Kidney tubule cell (primary cell): ENCODE measurements at regions not wholly inside any gene's neighbourhood (a gene's known extent, or its start where the extent isn't known, plus 50 kb on each side); places are given as distances from the start of the nearest gene placed in this dataset.
"Not testable (repeated sequence)": the region's sequence is repeated elsewhere in the genome, so short reads cannot be mapped to it uniquely, and the experiment has no call there.

Source experiments
- DNase-seq: peaks from one replicate; pipeline ENCODE4 v3.0.0-alpha.2; 2018; ENCODE audit warnings: low spot score

DNA sequence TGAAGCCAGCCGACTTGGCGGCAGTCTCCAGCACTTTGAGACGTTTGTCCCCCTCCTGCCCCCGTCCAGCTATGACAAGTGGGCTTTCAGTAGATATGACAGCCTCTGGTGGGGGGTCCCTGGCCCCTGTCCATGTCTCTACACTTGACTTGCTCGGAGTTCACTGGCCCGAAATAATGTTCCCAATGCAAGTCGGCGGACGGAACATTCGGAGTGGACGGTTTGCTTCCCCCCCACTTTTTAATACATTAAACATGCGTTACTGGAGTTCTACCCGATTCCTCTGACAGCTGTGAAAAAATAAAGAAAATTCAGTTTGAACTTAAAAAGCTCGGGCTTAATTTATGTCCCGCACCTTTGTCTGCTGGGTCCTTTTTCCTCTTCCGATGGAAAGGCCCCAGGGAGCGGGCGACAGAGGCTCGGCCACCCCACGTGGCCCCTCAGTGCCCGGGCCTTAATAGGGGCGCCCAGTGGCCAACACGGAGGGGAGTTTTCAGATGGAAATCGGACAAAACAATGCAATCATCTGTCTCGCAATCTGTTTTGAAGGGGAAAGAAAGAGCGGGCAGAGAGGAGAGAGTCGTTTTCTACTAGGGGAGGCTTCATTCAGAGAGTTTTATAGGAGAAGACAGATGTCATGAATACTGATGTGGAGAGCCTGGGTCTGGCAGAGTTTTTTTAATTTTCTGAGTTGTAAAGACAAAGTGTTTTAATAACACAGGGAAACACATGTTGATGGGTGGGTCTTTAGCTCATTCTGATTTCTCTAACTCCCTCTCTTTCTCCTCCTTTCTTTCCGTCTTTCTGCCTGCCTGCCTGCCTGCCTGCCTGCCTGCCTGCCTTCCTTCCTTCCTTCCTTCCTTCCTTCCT, 50.2 kb downstream of the SMIM38 start:
- no peak for DNase-seq

DNA sequence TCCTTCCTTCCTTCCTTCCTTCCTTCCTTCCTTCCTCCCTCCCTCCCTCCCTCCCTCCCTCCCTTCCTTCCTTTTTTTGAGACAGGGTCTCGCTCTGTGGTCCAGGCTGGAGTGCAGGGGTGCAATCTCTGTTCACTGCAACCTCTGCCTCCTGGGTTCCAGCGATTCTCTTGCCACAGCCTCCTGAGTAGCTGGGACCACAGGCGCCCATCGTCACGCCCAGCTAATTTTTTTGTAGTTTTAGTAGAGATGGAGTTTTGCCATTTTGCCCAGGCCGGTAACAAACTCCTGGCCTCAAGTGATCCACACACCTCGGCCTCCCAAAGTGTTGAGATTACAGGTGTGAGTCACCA, 50.9 kb downstream of the SMIM38 start:
- not testable (repeated sequence) for DNase-seq

- DNase-seq = no peak
Observed at GRCh38 chr11:69207165-69207889, 51.6 kb downstream of the SMIM38 start.

DNA sequence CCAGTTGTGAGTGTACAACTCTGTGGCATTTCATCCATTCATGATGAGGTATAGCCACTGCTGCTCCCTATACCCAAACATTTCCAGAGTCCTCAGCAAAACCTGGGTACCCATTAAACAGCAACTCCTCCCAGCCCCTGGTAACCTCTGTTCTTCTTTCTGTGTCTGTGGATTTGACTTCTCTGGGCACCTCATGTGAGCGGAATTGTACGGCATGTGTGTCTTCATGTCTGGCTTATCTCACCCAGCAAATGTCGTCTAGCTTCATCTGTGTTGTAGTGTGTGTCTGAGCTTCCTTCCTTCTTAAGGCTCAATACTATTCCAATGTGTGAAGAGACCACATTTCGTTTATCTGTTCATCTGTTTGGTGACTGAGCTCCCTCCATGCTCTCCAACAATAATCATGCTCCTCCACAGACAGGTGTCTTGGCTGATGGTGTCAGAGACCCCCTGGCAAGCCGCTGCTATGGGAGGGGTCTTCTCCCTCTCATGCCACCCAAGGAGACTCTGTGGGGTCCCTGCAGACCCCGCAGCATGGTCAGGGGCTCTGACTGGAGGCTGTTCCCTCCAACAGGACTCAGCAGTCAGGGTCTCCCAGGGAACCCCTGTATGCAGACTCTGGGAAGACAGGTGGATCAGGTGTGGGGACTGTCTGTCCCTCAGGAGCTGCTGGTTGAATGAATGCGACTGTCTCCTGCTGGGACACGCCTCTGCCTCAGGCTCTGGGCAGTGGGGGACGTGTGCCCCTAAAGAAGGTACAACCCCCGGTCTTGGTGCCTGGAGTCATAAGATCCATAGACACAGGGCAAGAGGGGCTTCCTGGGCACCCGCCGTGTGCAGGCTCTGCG, 52.7 kb downstream of the SMIM38 start:
- DNase-seq = no peak

DNA sequence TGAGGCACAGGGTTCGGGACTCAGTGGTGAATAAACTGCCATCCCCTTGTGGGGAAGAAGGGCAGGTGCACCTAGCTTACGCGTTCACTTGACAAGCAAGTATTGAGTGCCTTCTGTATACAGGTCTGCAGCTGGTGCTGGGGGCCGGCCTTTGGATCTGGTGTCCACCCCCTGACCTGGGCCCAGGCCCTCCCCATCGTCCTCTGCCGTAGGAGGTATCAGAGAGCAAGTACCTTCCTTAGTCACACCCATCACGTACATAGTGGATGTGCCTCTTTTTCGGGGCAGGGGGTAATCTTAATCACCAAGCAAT, 53.3 kb downstream of the SMIM38 start:
- DNase-seq = no peak

GRCh38 chr11:69209421-69210309, 53.9 kb downstream of the SMIM38 start:
- no peak for DNase-seq

- peak; percentile 14 for DNase-seq
Observed at GRCh38 chr11:69210310-69211035, 54.7 kb downstream of the SMIM38 start.

DNA sequence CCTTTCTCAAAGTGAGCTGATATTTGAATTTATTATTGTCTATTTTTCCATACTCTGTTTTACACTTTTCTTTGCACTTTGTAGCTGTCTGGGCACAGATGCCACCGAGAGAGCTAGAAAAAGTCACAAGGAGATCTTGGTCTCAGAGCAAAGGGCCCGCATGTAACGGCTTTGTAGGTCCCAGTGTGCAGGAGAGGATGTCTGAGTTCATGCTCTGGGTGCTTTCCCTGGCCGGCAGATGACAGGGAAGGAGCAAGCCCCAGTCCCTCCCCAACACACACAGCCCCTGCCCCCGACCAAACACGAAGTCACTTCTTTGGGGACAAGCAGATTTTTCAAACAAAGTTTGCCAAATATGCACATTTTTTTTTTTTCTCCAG, 55.8 kb downstream of the SMIM38 start:
- no peak for DNase-seq

DNA sequence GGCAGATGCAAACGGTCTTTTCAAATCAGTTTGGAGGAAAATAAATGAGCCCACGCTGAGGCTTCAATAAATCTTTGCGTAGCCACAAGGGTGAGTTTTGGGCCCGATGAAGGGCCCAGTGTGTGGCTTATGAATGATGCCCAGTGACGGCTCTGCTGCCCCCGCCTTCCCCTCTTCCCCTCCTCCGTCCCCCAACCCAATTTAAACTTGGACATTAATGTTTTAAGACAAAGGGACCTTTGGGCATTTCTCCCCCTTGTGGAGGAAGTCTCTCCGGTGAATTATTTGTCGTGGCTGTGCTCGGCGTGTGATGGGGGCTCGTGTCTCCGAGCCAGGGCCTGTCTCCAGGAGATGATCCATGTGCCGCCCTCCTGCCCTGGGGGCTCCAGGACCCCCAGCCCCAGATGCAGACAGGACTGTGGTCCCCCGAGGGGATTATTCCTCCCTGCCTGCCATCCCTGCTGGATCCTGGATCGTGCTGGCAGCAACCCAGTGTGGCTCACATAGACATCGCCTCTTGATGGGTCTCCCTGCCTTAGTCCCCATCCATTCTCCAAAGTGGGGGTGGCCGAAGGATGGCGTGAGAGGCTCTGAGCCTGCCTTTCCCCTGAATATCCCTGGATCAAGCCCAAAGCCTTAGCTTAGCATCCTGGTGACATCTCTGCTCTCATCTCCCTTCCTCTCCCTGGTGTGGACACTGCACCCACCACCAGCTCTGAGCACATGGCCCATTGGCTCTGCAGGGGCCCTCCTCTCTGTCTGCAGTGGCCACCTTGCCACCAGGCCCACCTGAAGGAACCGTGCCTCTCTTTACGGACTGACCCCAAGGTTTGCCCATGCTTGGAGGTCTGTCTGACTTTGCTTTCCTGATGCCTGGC, 56.4 kb downstream of the SMIM38 start:
- no peak for DNase-seq

GRCh38 chr11:69212798-69213110, 57.0 kb downstream of the SMIM38 start:
- DNase-seq = no peak

- peak; percentile 51 for DNase-seq
Observed at GRCh38 chr11:69213316-69213715, 57.6 kb downstream of the SMIM38 start.

- no peak for DNase-seq
Observed at GRCh38 chr11:69213964-69214363, 58.2 kb downstream of the SMIM38 start.

DNA sequence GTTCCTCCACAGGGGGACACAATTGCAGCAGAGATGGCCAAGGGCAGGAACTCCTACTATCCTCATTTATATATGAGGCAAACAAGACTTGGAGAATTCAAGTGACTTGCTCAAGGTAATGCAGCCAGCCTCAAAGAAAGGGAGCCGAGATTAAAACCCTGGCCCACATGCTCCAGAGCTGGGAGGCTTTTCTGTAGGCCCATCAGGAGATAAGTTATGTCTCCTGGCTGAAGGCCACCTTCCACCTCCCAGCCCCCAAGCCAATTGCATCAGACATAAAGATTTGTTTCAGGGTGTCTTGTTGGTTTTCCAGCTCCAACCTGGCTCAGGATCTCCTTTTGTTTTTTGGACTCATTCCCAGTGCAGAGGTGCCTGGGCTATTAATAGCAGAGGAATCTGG, 59.5 kb downstream of the SMIM38 start:
- DNase-seq = no peak

- peak; percentile 16 for DNase-seq
Observed at GRCh38 chr11:69215784-69216415, 60.2 kb downstream of the SMIM38 start.

DNA sequence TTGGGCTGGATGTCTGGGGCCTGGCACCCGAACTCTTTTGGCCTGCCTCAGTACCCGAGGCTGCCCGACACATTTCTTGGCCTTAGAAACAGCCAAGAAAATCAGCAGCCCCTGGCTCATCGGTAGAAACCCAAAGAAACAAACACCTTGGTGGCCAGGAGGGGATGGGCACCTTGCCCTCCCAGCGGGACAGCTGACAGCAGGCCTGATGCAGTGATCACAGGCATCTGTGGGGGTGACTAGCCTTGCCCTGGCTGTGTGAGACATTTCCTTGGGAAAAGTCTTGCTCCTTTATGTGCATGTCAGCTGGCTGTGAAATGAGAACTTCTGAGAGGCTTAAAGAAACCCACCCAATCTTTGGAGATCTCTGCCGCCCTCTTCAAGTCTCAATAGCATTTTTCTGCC, 60.9 kb downstream of the SMIM38 start:
- DNase-seq = no peak

DNA sequence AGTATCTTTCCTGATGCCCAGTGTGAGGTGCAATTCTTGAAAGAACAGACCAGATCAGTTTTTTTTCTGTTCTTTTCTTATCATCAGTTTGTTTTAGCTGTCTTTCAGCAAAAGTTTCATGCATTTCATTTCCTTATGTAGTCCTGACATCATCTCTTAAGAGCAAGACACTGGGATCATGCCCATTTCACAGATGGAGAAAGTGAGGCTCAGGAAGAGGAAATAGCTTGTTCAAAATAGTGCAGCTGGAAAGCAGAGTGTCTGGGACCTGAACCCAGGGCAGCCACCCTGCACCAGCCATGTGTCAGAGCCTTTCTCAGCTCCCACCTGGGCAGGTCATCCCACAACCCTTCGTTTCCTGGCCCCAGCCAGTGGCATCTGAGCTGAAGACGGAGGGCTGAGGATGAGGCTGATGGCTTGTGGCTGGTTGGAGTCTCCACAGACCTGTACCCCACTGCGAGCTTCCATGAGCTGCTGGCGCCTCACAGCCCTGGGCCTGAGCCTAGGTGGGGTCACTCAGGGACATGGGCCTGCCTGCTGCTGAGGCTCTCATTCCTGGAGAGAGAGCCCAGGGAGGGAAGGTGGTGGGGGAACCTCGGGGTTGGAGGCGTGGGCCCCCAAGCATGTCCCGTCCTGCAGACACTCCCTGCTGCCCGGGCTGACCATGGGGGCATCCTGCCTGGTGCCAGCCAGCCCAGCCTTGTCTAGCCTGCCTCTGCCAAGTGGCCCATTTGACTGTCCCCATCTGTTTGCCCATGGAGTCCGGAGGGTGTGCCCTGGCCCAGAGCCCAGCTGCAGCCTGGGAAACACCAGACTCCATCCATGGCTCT, 61.8 kb downstream of the SMIM38 start:
- no peak for DNase-seq

DNA sequence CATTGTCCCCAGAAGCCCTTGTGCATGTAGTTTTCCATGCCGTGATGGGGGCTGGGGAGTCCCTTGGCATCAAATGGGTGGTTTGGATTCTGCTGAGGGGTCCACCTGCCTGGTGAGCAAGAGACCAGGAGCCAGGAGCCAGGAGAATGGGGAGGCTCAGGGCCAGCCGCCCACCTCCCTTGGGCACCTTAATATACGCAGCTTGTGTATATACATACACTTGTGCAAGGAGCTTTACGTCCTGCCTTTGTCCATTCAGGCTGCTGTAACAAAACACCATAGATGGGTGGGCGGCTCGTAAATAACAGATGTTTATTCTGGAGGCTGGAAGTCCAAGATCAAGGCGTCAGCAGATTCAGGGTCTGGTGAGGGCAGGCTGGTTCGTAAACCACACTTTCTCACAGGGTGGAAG, 62.5 kb downstream of the SMIM38 start:
- DNase-seq = no peak

- DNase-seq = no peak
Observed at GRCh38 chr11:69218946-69219720, 63.4 kb downstream of the SMIM38 start.
